ENCODE measurements at regions not wholly inside any gene's neighbourhood (a gene's known extent, or its start where the extent isn't known, plus 50 kb on each side); places are given as distances from the start of the nearest gene placed in this dataset.
A peak's percentile ranks its signal among the peaks of the same experiment; 100 is the strongest.
"Not testable (repeated sequence)": the region's sequence is repeated elsewhere in the genome, so short reads cannot be mapped to it uniquely, and the experiment has no call there.

GRCh38 chrX:1109580-1110119 lies 102.8 kb downstream of the CRLF2 start:
- DNase-seq (ENCODE audit: low spot score), result peak; percentile 38
- Histone ChIP-seq H3K4me3 (no peak overlapping the region), H3K27ac (no peak overlapping the region)
- TF ChIP-seq, protein P1, sequence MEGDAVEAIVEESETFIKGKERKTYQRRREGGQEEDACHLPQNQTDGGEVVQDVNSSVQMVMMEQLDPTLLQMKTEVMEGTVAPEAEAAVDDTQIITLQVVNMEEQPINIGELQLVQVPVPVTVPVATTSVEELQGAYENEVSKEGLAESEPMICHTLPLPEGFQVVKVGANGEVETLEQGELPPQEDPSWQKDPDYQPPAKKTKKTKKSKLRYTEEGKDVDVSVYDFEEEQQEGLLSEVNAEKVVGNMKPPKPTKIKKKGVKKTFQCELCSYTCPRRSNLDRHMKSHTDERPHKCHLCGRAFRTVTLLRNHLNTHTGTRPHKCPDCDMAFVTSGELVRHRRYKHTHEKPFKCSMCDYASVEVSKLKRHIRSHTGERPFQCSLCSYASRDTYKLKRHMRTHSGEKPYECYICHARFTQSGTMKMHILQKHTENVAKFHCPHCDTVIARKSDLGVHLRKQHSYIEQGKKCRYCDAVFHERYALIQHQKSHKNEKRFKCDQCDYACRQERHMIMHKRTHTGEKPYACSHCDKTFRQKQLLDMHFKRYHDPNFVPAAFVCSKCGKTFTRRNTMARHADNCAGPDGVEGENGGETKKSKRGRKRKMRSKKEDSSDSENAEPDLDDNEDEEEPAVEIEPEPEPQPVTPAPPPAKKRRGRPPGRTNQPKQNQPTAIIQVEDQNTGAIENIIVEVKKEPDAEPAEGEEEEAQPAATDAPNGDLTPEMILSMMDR (IDR thresholded peaks at IDR 0.05), result no peak

DNA sequence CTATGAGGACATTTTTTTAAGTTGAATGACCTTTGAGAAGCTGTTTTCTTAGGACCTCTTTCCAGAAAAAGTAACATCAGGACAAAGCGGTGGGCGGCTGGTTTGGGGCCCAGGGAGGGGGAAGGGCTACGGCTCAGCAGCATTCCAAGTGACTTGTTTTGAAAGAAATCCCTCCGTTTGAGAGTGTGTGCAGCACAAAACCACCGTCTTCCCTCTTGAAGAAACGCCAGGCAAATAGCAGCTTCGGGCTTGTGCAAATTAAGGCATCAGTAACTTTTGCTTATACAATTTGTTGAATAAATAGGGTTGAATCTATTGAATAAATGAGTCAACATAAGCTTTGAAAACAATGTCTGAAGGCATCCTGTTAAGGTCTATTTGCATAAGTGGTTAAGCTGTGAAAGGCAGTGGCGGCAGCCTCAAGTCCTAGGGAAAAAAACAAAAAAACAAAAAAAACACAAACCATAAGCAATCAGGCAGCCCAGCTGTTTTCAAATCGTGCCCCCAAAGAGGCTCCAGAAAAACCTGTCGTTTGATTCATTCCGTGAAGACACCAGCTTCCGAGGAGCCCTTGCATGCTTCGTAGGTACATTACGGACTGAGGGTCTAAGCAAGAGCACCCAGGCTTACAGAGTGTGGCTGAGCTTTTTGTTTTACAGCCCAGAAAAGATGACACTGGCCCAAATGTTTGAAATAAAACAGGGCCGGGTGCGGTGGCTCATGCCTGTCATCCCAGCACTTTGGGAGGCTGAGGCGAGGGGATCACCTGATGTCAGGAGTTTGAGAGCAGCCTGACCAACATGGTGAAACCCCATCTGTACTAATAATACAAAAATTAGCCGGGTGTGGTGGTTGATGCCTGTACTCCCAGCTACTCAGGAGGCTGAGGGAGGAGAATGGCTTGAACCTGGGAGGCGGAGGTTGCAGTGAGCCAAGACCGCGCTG lies 103.7 kb downstream of the CRLF2 start:
- H3K4me3 ChIP-seq, result no peak overlapping the region
- DNase-seq (ENCODE audit: low spot score), result peak; percentile 45
- TF ChIP-seq, protein P1 (IDR thresholded peaks at IDR 0.05), result no peak
- H3K27ac ChIP-seq, result no peak overlapping the region

DNA sequence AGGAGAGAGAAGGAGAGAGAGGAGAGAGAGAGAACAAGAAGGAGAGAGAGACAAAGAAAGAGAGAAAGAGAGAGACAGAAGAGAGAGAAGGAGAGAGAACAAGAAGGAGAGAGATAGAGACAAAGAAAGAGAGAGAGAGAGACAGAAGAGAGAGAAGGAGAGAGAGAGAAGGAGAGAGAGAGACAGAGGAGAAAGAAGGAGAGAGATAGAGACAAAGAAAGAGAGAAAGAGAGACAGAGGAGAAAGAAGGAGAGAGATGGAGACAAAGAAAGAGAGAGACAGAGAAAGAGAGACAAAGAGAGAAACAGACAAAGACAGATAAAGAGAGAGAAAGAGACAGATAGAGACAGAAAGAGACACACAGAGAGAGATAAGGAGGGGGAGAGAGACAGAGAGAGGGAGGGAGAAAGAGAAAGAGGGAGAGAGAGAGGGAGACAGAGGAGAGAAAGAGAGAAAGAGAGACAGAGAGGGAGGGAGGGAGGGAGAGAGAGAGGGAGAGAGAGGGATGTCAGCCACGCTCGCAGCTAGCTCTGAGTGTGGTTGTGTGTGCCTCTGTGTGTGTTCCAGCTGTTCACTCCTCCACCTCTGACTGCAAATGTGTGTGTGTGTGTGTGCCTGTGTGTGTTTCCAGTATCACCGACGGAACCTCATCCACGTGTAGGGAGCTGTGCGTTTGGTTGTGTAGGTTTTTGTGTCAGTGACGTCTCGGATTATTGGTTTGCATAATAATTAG lies 105.8 kb downstream of the CRLF2 start:
- no peak overlapping the region for H3K27ac ChIP-seq
- no peak for DNase-seq (ENCODE audit: low spot score)
- TF ChIP-seq, protein P1 (IDR thresholded peaks at IDR 0.05), result no peak
- H3K4me3 ChIP-seq, result no peak overlapping the region

GRCh38 chrX:1105671-1106419 lies 106.6 kb downstream of the CRLF2 start:
- DNase-seq (ENCODE audit: low spot score), result peak; percentile 21
- TF ChIP-seq, protein P1 (IDR thresholded peaks at IDR 0.05), result no peak
- Histone ChIP-seq H3K27ac (no peak overlapping the region), H3K4me3 (no peak overlapping the region)

GRCh38 chrX:1105031-1105430 lies 107.4 kb downstream of the CRLF2 start:
- H3K4me3 ChIP-seq; H3K27ac ChIP-seq; DNase-seq (ENCODE audit: low spot score): not testable (repeated sequence)

- Histone ChIP-seq H3K4me3 (no peak overlapping the region), H3K27ac (no peak overlapping the region)
- no peak for DNase-seq (ENCODE audit: low spot score)
- TF ChIP-seq, protein P1 (IDR thresholded peaks at IDR 0.05), result no peak
Observed at GRCh38 chrX:1103360-1103759, 109.1 kb downstream of the CRLF2 start.

DNA sequence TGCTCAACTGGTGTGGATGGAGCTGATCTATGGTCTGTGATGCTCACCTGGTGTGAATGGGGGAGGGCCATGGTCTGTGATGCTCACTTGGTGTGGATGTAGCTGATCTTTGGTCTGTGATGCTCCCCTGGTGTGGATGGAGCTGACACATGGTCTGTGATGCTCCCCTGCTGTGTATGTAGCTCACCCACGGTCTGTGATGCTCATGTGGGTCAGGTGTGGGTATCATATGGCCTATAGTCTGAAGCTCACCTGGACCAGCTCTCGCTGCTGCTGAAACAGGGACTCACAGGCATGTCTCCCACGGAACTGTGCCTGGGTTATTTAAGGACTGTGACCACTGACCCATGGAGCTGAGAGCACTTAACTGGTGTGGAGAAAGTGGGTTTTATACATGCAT lies 109.7 kb downstream of the CRLF2 start:
- DNase-seq (ENCODE audit: low spot score), result peak; percentile 19
- H3K4me3 ChIP-seq, result no peak overlapping the region
- TF ChIP-seq, protein P1 (IDR thresholded peaks at IDR 0.05), result no peak
- no peak overlapping the region for H3K27ac ChIP-seq

DNA sequence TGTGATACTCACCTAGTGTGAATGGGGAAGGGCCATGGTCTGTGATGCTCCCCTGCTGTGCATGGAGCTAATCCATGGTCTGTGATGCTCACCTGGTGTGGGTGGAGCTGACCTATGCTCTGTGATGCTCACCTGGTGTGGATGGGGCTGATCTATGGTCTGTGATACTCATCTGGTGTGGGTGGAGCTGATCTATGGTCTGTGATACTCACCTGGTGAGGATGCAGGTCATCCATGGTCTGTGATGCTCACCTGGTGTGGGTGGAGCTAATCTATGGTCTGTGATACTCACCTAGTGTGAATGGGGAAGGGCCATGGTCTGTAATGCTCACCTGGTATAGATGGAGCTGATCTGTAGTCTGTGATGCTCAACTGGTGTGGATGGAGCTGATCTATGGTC lies 110.2 kb downstream of the CRLF2 start:
- not testable (repeated sequence) for DNase-seq (ENCODE audit: low spot score); H3K4me3 ChIP-seq; H3K27ac ChIP-seq

All from coronary artery (tissue), 2 donors.